ENCODE measurements at regions not wholly inside any gene's neighbourhood (a gene's known extent, or its start where the extent isn't known, plus 50 kb on each side); places are given as distances from the start of the nearest gene placed in this dataset.

DNA sequence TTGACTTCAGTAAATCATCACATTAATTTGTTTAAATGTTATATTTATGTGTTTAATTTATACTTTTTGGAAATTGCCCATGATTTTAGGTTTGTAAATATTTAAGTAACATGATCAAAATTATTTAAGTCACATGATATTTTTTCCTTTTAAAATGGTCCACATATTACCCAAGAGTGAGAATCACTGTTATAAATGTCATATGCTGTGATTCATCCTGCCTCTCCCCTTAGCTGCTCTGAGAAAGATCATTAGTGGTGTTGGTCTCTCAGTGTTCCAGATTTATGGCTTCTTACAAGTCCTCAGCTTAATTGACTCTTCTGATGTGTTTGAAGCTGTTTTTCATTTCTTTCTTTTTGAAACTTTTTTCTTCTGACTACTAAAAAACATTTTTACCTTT lies 70.1 kb downstream of the SPANXN4 start:
- ATAC-seq (ENCODE audit: low read depth), result no peak
- Mint-ChIP-seq H3K4me1 (no peaks in the 10 kb centered on the region), H3K27me3 (no peaks in the 10 kb centered on the region), H3K9me3 (peaks cover 2% of the 10 kb centered on the region), H3K27ac (no peak overlapping the region), H3K36me3 (no peaks in the 10 kb centered on the region), H3K4me3 (no peak overlapping the region)
- POLR2A ChIA-PET, result no interaction called here
- no peak for DNase-seq

DNA sequence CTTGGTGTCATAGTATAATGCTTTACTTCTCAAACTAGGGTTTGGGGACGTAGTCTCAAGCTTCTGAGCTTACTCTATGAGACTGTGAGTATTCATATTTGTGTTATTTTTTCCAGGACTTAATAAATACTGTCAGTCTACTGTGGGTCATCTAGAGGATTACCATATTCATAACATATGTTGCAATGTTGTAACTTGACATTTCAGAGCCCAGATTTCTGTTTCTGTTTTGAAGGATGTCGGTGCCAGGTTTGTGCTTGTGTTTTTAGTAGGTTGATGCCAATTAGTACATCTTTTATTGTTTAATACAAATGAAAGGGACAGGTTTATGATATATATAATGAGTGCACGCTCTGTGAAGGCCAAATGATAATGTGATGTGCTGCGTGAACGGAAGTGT lies 69.6 kb downstream of the SPANXN4 start:
- no peaks in the 10 kb centered on the region for H3K27me3 Mint-ChIP-seq
- ATAC-seq (ENCODE audit: low read depth), result no peak

DNA sequence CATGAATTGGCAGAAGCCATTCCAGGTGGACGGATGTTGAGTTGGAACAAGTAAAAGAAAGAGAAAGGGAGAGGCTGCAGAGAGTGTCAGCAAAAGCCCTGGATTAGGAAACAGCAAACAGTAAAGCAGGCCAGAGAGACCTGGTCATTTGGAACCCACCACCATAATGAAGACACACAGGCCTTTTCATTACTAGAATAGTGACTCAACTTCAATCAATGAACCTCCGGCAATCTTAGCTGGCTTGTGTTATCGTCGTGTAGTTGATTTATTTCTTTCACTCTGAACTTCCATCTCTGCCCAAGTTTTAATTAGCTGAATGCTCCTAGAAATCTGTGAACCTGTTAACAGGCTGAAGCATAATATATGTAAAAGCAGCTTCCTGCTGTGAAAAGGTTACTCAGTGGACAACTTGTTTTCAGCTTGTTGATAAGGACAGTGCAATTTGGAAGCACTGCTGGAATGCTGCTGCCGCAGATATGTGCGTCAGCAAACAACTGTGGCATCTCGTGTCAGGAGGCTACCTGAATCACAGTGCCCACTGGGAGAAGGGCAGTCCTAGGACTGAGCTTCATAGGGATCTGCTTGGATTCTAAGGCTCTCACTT lies 68.8 kb downstream of the SPANXN4 start:
- Mint-ChIP-seq H3K27ac (no peak overlapping the region), H3K4me1 (no peaks in the 10 kb centered on the region), H3K9me3 (peaks cover 2% of the 10 kb centered on the region), H3K36me3 (no peaks in the 10 kb centered on the region), H3K27me3 (no peaks in the 10 kb centered on the region), H3K4me3 (no peak overlapping the region)
- DNase-seq (no peak), ATAC-seq (ENCODE audit: low read depth) (no peak)
- POLR2A ChIA-PET, result no interaction called here

More for the DNA sequence above, 69.6 kb downstream of the SPANXN4 start:
- Mint-ChIP-seq H3K27ac (no peak overlapping the region), H3K9me3 (peaks cover 2% of the 10 kb centered on the region), H3K36me3 (no peaks in the 10 kb centered on the region), H3K4me3 (no peak overlapping the region), H3K4me1 (no peaks in the 10 kb centered on the region)
- POLR2A ChIA-PET, result no interaction called here
- DNase-seq, result no peak
